Lung (tissue), 11 donors: ENCODE measurements at regions not wholly inside any gene's neighbourhood (a gene's known extent, or its start where the extent isn't known, plus 50 kb on each side); places are given as distances from the start of the nearest gene placed in this dataset.

Source experiments
- ATAC-seq: fragments of 200-7000 bp; cut with Tn5 transposase; one replicate; pipeline ENCODE4 v1.9.1; 2020; ENCODE audit warnings: moderate number of reproducible peaks; ENCODE audit not compliant: insufficient read depth, low FRiP score
- DNase-seq, 3 donors: peaks; one replicate each; pipeline ENCODE4 v3.0.0-alpha.2; 2013 to 2017
- H3K27ac ChIP-seq, 2 donors: one replicate each; pipeline ENCODE4 v1.5.1; 2013; ENCODE audit warnings: mild to moderate bottlenecking in 2 of 2, moderate library complexity in 2 of 2, control low read depth in 1 of 2, inconsistent platforms in 1 of 2, low read depth in 1 of 2, low read length in 1 of 2
- H3K27me3 ChIP-seq, 3 donors: one replicate each; pipeline ENCODE4 v1.5.1; 2013; ENCODE audit warnings: low read length in 2 of 3; ENCODE audit not compliant: control insufficient read depth in 3 of 3, insufficient read depth in 3 of 3
- H3K36me3 ChIP-seq, 4 donors: one replicate each; pipeline ENCODE4 v1.5.1; 2013; ENCODE audit warnings: low read length in 4 of 4, mild to moderate bottlenecking in 1 of 4, moderate library complexity in 1 of 4; ENCODE audit not compliant: control insufficient read depth in 4 of 4, insufficient read depth in 4 of 4
- H3K4me1 ChIP-seq, 5 donors: one replicate each; pipeline ENCODE4 v1.5.1; 2013; ENCODE audit warnings: low read length in 5 of 5, mild to moderate bottlenecking in 2 of 5, moderate library complexity in 1 of 5; ENCODE audit not compliant: control insufficient read depth in 5 of 5, insufficient read depth in 5 of 5
- H3K4me3 ChIP-seq: one replicate; pipeline ENCODE4 v1.5.1; 2013; ENCODE audit warnings: mild to moderate bottlenecking, control low read depth, moderate library complexity
- H3K9ac ChIP-seq, 2 donors: one replicate each; pipeline ENCODE4 v1.5.1; 2013; ENCODE audit warnings: low read length in 2 of 2, control low read depth in 1 of 2; ENCODE audit not compliant: insufficient read depth in 1 of 2
- H3K9me3 ChIP-seq, 4 donors: one replicate each; pipeline ENCODE4 v1.5.1; 2013; ENCODE audit warnings: low read length in 3 of 4, mild to moderate bottlenecking in 1 of 4, moderate library complexity in 1 of 4; ENCODE audit not compliant: control insufficient read depth in 4 of 4, insufficient read depth in 3 of 4
- WGBS, 2 donors: extraction: QIAGEN DNeasy Blood & Tissue Kit; methylation state at CpG; one replicate each; pipeline ENCODE4 v1.1.7; 2013; 5-methylcytosine and 5-hydroxymethylcytosine counted together
- TF ChIP-seq, protein P1 (sequence below): IDR thresholded peaks from 2 replicates; pipeline ENCODE4 v1.5.1; 2012; ENCODE audit warnings: mild to moderate bottlenecking; ENCODE audit errors: control extremely low read depth, extremely low read depth
- donor health status: control.
- donor health status: control.
- donor health status: Bipolar disorder and iron deficiency.
- donor health status: healthy.
- donor health status: DM: yes; HTN: yes; CAD: no.

DNA sequence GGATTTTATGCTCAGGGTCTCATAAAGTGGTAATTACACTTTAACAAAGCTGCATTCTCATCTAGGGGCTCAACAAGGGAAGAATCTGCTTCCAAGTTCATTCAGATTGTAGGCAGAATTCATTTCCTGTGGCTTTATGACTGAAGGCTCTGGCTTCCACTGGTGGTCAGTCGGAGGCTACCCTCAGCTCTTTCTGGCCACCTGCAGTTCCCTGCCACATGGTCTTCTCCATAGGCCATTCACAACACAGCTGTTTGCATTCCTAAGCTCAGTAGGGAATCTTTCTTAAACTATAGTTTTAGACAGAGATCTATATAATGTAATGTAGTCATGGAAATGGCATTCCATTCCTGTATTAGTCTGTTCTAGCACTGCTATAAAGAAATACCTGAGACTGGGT, 973.0 kb upstream of the SLIT2 start:
- Histone ChIP-seq H3K27me3 (no peaks in the 10 kb centered on the region), H3K27ac (no peak overlapping the region), H3K9me3 (peaks cover 0 to 4% (median 1%) of the 10 kb centered on the region in 4 donors), H3K36me3 (no peaks in the 10 kb centered on the region), H3K9ac (no peak overlapping the region), H3K4me1 (no peaks in the 10 kb centered on the region), H3K4me3 (no peak overlapping the region)
- ATAC-seq (no peak), DNase-seq (no peak)
- 90 to 91% methylated on average over 1 of the region's 1 CpG for WGBS, 2 donors
- TF ChIP-seq, protein P1, sequence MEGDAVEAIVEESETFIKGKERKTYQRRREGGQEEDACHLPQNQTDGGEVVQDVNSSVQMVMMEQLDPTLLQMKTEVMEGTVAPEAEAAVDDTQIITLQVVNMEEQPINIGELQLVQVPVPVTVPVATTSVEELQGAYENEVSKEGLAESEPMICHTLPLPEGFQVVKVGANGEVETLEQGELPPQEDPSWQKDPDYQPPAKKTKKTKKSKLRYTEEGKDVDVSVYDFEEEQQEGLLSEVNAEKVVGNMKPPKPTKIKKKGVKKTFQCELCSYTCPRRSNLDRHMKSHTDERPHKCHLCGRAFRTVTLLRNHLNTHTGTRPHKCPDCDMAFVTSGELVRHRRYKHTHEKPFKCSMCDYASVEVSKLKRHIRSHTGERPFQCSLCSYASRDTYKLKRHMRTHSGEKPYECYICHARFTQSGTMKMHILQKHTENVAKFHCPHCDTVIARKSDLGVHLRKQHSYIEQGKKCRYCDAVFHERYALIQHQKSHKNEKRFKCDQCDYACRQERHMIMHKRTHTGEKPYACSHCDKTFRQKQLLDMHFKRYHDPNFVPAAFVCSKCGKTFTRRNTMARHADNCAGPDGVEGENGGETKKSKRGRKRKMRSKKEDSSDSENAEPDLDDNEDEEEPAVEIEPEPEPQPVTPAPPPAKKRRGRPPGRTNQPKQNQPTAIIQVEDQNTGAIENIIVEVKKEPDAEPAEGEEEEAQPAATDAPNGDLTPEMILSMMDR = no peak

DNA sequence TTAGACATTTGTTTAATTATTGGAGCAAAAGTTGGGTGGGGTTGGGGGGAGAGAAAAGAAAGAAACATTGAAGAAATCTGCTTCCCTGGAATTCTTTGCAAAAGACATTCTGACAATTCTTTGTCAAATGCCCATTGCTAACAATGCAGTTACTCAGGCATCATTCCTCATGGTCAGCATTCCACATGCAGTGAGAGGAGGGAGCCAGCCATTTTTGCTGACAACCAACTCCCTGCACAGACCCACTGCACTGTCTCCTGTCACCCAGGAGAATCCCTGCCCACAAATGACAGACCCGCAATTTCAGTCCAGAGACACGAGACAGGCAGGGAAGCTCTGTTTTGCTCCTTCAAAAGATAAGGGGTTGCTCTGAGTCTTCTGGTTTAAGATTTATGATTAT, 985.1 kb upstream of the SLIT2 start:
- no peak overlapping the region for H3K9ac ChIP-seq
- 63 to 66% methylated on average over 2 of the region's 2 CpGs for WGBS, 2 donors
- no peak for DNase-seq

DNA sequence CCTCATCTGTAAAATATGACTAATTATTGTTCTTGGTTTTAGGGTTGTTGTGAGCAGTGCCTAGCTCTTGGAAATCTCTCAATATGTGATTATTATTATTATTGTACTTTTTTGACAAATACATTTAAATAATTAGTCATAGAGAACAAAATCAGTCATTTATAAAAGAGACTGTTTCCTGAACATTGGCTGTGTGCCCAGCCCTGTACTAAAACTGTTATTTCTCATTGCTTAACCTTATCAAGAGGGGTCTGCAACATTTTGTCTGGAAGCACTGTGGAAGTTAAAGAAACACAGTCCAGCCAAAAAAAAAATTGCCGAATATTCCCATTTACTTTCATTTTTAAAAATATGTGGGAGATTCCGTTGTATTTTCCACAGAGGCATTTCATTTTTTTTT, 989.2 kb upstream of the SLIT2 start:
- H3K4me3 ChIP-seq = no peak overlapping the region
- no peak for ATAC-seq

More for the DNA sequence above, 985.1 kb upstream of the SLIT2 start:
- Histone ChIP-seq H3K9me3 (peaks cover 0 to 5% (median 0%) of the 10 kb centered on the region in 4 donors), H3K4me1 (peaks cover 0 to 4% (median 0%) of the 10 kb centered on the region in 5 donors), H3K27ac (no peak overlapping the region), H3K4me3 (no peak overlapping the region), H3K36me3 (no peaks in the 10 kb centered on the region), H3K27me3 (no peaks in the 10 kb centered on the region)
- no peak for ATAC-seq
- TF ChIP-seq, protein P1 = no peak

More for the DNA sequence above, 989.2 kb upstream of the SLIT2 start:
- peaks cover 0 to 5% (median 0%) of the 10 kb centered on the region in 4 donors for H3K9me3 ChIP-seq
- H3K36me3 ChIP-seq = no peaks in the 10 kb centered on the region
- no peaks in the 10 kb centered on the region for H3K27me3 ChIP-seq
- peaks cover 0 to 9% (median 0%) of the 10 kb centered on the region in 5 donors for H3K4me1 ChIP-seq
- 65 to 85% methylated on average over 2 of the region's 2 CpGs for WGBS, 2 donors
- TF ChIP-seq, protein P1 = no peak
- no peak overlapping the region for H3K9ac ChIP-seq
- no peak overlapping the region for H3K27ac ChIP-seq
- DNase-seq = peak in 2 of 3 donors; percentile 46 to 64
